ENCODE measurements at regions not wholly inside any gene's neighbourhood (a gene's known extent, or its start where the extent isn't known, plus 50 kb on each side); places are given as distances from the start of the nearest gene placed in this dataset.

GRCh38 chr1:83581747-83582146, 417.2 kb downstream of the TTLL7 start:
- no peak for DNase-seq (ENCODE audit: low spot score)

GRCh38 chr1:83574791-83575190, 424.1 kb downstream of the TTLL7 start:
- no peak for DNase-seq (ENCODE audit: low spot score)

GRCh38 chr1:83573776-83574175, 425.2 kb downstream of the TTLL7 start:
- DNase-seq (ENCODE audit: low spot score) = no peak

- DNase-seq (ENCODE audit: low spot score) = no peak
These were observed 427.4 kb downstream of the TTLL7 start for GRCh38 chr1:83571536-83571935.

GRCh38 chr1:83561346-83561745, 437.6 kb downstream of the TTLL7 start:
- no peak for DNase-seq (ENCODE audit: low spot score)

GRCh38 chr1:83559129-83559840, 439.6 kb downstream of the TTLL7 start:
- DNase-seq (ENCODE audit: low spot score) = no peak

GRCh38 chr1:83555871-83556270, 443.1 kb downstream of the TTLL7 start:
- no peak for DNase-seq (ENCODE audit: low spot score)

- no peak for DNase-seq (ENCODE audit: low spot score)
These were observed 444.8 kb downstream of the TTLL7 start for GRCh38 chr1:83554174-83554573.

GRCh38 chr1:83552820-83553219, 446.1 kb downstream of the TTLL7 start:
- no peak for DNase-seq (ENCODE audit: low spot score)

GRCh38 chr1:83548311-83548710, 450.6 kb downstream of the TTLL7 start:
- no peak for DNase-seq (ENCODE audit: low spot score)

- DNase-seq (ENCODE audit: low spot score) = no peak
These were observed 451.0 kb downstream of the TTLL7 start for GRCh38 chr1:83547901-83548300.

- no peak for DNase-seq (ENCODE audit: low spot score)
These were observed 452.1 kb downstream of the TTLL7 start for GRCh38 chr1:83546874-83547273.

- DNase-seq (ENCODE audit: low spot score) = peak; percentile 2
These were observed 453.7 kb downstream of the TTLL7 start for GRCh38 chr1:83545066-83545862.

GRCh38 chr1:83543222-83543973, 455.5 kb downstream of the TTLL7 start:
- DNase-seq (ENCODE audit: low spot score) = no peak

GRCh38 chr1:83531521-83532309, 467.2 kb downstream of the TTLL7 start:
- DNase-seq (ENCODE audit: low spot score) = no peak

GRCh38 chr1:83530506-83530905, 468.4 kb downstream of the TTLL7 start:
- DNase-seq (ENCODE audit: low spot score) = no peak

GRCh38 chr1:83527987-83528386, 470.9 kb downstream of the TTLL7 start:
- no peak for DNase-seq (ENCODE audit: low spot score)

- DNase-seq (ENCODE audit: low spot score) = no peak
These were observed 478.1 kb downstream of the TTLL7 start for GRCh38 chr1:83520797-83521196.

- DNase-seq (ENCODE audit: low spot score) = no peak
These were observed 482.6 kb downstream of the TTLL7 start for GRCh38 chr1:83516369-83516768.

GRCh38 chr1:83515578-83516154, 483.3 kb downstream of the TTLL7 start:
- no peak for DNase-seq (ENCODE audit: low spot score)

GRCh38 chr1:83512373-83513193, 486.3 kb downstream of the TTLL7 start:
- no peak for DNase-seq (ENCODE audit: low spot score)

Data from SW480 (cell line).